Stomach (tissue), 8 donors: ENCODE measurements at regions not wholly inside any gene's neighbourhood (a gene's known extent, or its start where the extent isn't known, plus 50 kb on each side); places are given as distances from the start of the nearest gene placed in this dataset.
A peak's percentile ranks its signal among the peaks of the same experiment; 100 is the strongest.

ENCODE experiments used
- DNase-seq, 2 donors: peaks; one replicate each; pipeline versions ENCODE4 v3.0.0 to v3.0.0-alpha.2; 2013 to 2019
- H3K27ac ChIP-seq, 5 donors: fragments of 200-600 bp in 4 of 5; sonication (generic) in 4 of 5; one replicate each; pipeline ENCODE4 v1.5.1; 2013 to 2019; ENCODE audit warnings: mild to moderate bottlenecking in 1 of 5, moderate library complexity in 1 of 5
- H3K27me3 ChIP-seq, 3 donors: fragments of 200-600 bp; sonication (generic); one replicate each; pipeline ENCODE4 v1.5.1; 2017 to 2019; ENCODE audit warnings: mixed run types in 1 of 3
- H3K36me3 ChIP-seq, 4 donors: fragments of 200-600 bp; sonication (generic); 1 replicate in 3 of 4; 2 replicates in 1 of 4; pipeline ENCODE4 v1.5.1; 2016 to 2019
- H3K4me1 ChIP-seq, 4 donors: fragments of 200-600 bp; sonication (generic); one replicate each; pipeline ENCODE4 v1.5.1; 2016 to 2019
- H3K4me3 ChIP-seq, 4 donors: fragments of 200-600 bp; sonication (generic) in 3 of 4; one replicate each; pipeline ENCODE4 v1.5.1; 2016 to 2019; ENCODE audit warnings: mild to moderate bottlenecking in 1 of 4
- H3K9me3 ChIP-seq, 4 donors: fragments of 200-600 bp; sonication (generic); one replicate each; pipeline ENCODE4 v1.5.1; 2016 to 2019
- CTCF ChIP-seq, 7 experiments: fragments of 450-650 bp in 4 of 7; fragments of 200-600 bp in 3 of 7; sonication (generic) in 3 of 7; IDR thresholded peaks; one replicate each; pipeline ENCODE4 v1.5.1; 2016 to 2019; ENCODE audit warnings: antibody characterized with exemption in 7 of 7, control low read depth in 2 of 7, mild to moderate bottlenecking in 1 of 7
- EP300 ChIP-seq: sonication (generic); formaldehyde crosslinking; IDR thresholded peaks from one replicate; pipeline ENCODE4 v1.6.1; 2017; ENCODE audit warnings: antibody characterized with exemption
- POLR2A ChIP-seq, 4 donors: fragments of 450-650 bp; IDR thresholded peaks; one replicate each; pipeline ENCODE4 v1.6.1; 2016; ENCODE audit warnings: antibody characterized with exemption in 4 of 4, control low read depth in 2 of 4, mild to moderate bottlenecking in 1 of 4, moderate library complexity in 1 of 4
- POLR2AphosphoS5 ChIP-seq, 3 donors: sonication (generic); formaldehyde crosslinking; IDR thresholded peaks; one replicate each; pipeline ENCODE4 v1.6.1; 2016; ENCODE audit warnings: antibody characterized with exemption in 3 of 3
- WGBS, 5 donors: extraction: QIAGEN DNeasy Blood & Tissue Kit in 3 of 5; methylation state at CpG; one replicate each; pipeline versions ENCODE4 v1.1.5 to v1.1.7; 2013 to 2018; 5-methylcytosine and 5-hydroxymethylcytosine counted together
- intact Hi-C: fragments of 100-400 bp; cut with DNase I; formaldehyde crosslinking; loops from one replicate; pipeline ENCODE4 v1.15.1; 2023; ENCODE audit warnings: low total_unique reads
- donor health status: healthy with polysubstance abuse.
- donor health status: Bipolar disorder and iron deficiency.
- donor health status: healthy.

DNA sequence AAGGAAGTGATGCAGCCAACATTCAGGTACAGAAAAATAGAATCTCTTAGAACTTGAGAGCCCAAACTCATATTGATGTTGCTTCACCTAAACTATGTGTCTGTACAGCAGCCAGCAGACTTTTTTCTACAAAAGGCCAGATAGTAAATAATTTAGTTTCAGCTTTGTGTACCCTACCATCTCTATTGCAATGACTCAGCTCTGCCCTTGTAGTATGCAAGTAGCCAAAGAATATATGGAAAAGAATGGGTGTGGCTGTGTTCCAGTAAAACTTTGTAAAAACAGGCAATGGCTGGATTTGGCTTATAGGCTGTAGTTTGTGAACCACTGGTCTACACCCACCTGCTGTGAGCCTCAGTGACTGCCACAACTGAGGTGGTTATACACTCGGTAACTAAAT is 392.5 kb upstream of the RARB start:
- H3K9me3 ChIP-seq: no peaks in the 10 kb centered on the region
- no peaks in the 10 kb centered on the region for H3K27me3 ChIP-seq
- TF ChIP-seq EP300 (no peak), POLR2A (IDR thresholded peaks at IDR 0.05) (no peak), POLR2AphosphoS5 (IDR thresholded peaks at IDR 0.05) (no peak), CTCF (IDR thresholded peaks at IDR 0.05) (no peak)
- no peak overlapping the region for H3K27ac ChIP-seq
- WGBS, 5 donors: 81 to 98% (median 88%) methylated on average over 1 of the region's 1 CpG
- H3K36me3 ChIP-seq: no peaks in the 10 kb centered on the region
- DNase-seq: no peak
- peaks cover 3 to 27% (median 15%) of the 10 kb centered on the region in 4 donors for H3K4me1 ChIP-seq
- intact Hi-C loops: no loop called here
- no peak overlapping the region for H3K4me3 ChIP-seq

GRCh38 chr3:25036633-25037032 is 391.4 kb upstream of the RARB start:
- H3K27me3 ChIP-seq: no peaks in the 10 kb centered on the region
- H3K36me3 ChIP-seq: no peaks in the 10 kb centered on the region
- peak in 1 of 2 donors; percentile 23 for DNase-seq
- intact Hi-C loops: no loop called here
- no peak for TF ChIP-seq POLR2A (IDR thresholded peaks at IDR 0.05)
- no peak for TF ChIP-seq POLR2AphosphoS5 (IDR thresholded peaks at IDR 0.05)
- no peak for TF ChIP-seq CTCF (IDR thresholded peaks at IDR 0.05)
- no peak for TF ChIP-seq EP300
- no peak overlapping the region for H3K4me3 ChIP-seq
- no peaks in the 10 kb centered on the region for H3K9me3 ChIP-seq
- 20 to 73% (median 33%) methylated on average over 2 of the region's 2 CpGs for WGBS, 5 donors
- no peak overlapping the region for H3K27ac ChIP-seq
- H3K4me1 ChIP-seq: peaks cover 3 to 27% (median 15%) of the 10 kb centered on the region in 4 donors

- 28 to 38% (median 32%) methylated on average over 6 of the region's 6 CpGs for WGBS, 5 donors
- Histone ChIP-seq H3K4me1 (peaks cover 3 to 27% (median 15%) of the 10 kb centered on the region in 4 donors), H3K27me3 (no peaks in the 10 kb centered on the region), H3K36me3 (no peaks in the 10 kb centered on the region), H3K4me3 (no peak overlapping the region), H3K27ac (no peak overlapping the region), H3K9me3 (no peaks in the 10 kb centered on the region)
- intact Hi-C loops: no loop called here
- DNase-seq: peak in 1 of 2 donors; percentile 59
- TF ChIP-seq EP300 (no peak), POLR2AphosphoS5 (IDR thresholded peaks at IDR 0.05) (no peak)
Measured at GRCh38 chr3:25037049-25037547, 391.0 kb upstream of the RARB start.

DNA sequence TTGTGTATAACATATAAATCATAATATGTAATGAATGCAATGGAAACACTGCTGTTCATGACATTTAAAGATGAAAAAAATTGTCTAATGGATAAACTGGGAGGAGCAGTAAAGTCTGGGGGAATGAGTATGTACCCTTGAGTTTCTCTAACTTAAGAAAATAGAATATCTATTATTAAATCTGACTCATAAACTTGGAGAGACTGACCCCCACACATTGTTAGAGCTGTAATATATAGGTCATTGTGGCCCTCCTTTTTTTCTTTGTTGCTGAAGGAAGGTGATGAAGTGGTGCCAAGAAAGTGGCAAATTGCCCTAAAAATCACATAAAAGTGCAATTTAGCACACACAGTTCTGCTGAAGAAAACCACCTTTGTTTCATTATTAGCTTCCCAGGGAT is 389.8 kb upstream of the RARB start:
- intact Hi-C loops: no loop called here

More for the DNA sequence above, 389.8 kb upstream of the RARB start:
- no peaks in the 10 kb centered on the region for H3K36me3 ChIP-seq
- peaks cover 3 to 27% (median 15%) of the 10 kb centered on the region in 4 donors for H3K4me1 ChIP-seq
- no peaks in the 10 kb centered on the region for H3K9me3 ChIP-seq
- TF ChIP-seq CTCF (IDR thresholded peaks at IDR 0.05): no peak
- no peak overlapping the region for H3K27ac ChIP-seq
- H3K27me3 ChIP-seq: no peaks in the 10 kb centered on the region
- DNase-seq: no peak
- no peak overlapping the region for H3K4me3 ChIP-seq
